ENCODE measurements at regions not wholly inside any gene's neighbourhood (a gene's known extent, or its start where the extent isn't known, plus 50 kb on each side); places are given as distances from the start of the nearest gene placed in this dataset.

DNA sequence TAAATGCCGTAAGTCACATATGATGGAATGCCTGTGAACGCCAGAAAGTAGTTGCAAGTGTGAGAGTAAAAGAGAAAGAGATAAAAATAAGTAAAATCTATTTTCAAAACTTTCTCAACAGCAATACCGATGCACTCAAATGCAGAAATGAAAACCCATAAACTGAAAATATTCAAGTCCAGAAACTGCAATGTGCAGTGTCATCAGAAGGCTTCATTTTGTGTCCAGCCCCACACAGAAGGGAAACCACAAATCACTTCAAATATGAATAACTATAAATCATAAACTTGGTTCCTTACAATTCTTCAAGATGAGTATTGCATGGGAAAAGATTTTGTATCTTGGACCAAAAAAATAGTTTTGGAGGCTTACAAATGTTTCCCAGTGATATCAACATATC is 375.2 kb upstream of the ANO5 start:
- no peak for DNase-seq (ENCODE audit: extremely low spot score, unreplicated experiment)
- TF ChIP-seq, protein P1, sequence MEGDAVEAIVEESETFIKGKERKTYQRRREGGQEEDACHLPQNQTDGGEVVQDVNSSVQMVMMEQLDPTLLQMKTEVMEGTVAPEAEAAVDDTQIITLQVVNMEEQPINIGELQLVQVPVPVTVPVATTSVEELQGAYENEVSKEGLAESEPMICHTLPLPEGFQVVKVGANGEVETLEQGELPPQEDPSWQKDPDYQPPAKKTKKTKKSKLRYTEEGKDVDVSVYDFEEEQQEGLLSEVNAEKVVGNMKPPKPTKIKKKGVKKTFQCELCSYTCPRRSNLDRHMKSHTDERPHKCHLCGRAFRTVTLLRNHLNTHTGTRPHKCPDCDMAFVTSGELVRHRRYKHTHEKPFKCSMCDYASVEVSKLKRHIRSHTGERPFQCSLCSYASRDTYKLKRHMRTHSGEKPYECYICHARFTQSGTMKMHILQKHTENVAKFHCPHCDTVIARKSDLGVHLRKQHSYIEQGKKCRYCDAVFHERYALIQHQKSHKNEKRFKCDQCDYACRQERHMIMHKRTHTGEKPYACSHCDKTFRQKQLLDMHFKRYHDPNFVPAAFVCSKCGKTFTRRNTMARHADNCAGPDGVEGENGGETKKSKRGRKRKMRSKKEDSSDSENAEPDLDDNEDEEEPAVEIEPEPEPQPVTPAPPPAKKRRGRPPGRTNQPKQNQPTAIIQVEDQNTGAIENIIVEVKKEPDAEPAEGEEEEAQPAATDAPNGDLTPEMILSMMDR (conservative IDR thresholded peaks at IDR 0.05), result no peak
- Mint-ChIP-seq H3K27me3 (no peaks in the 10 kb centered on the region), H3K9me3 (no peaks in the 10 kb centered on the region), H3K4me3 (no peak overlapping the region), H3K36me3 (no peaks in the 10 kb centered on the region), H3K27ac (no peak overlapping the region), H3K4me1 (ENCODE audit: unreplicated experiment) (no peaks in the 10 kb centered on the region)

DNA sequence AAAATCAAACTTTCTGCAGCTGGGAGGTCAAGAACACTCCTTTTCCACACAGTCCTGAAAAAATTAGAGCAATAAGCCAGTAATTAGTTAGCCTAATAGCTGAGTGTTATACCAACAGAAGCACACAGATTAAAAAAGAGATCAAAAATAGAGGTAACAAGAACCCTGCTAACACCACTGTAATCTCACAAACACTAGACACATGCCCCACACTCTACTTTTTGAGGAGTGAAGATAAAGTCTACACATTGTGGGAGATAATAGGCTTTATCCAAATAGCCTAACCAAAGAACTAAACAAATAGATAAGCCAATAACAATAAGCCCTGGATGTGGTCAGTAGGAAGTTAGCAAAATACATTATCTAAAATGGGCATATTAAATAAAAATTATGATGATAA is 372.7 kb upstream of the ANO5 start:
- Mint-ChIP-seq H3K9me3 (no peaks in the 10 kb centered on the region), H3K36me3 (no peaks in the 10 kb centered on the region), H3K27me3 (no peaks in the 10 kb centered on the region), H3K4me1 (ENCODE audit: unreplicated experiment) (no peaks in the 10 kb centered on the region), H3K4me3 (no peak overlapping the region), H3K27ac (no peak overlapping the region)
- no peak for DNase-seq (ENCODE audit: extremely low spot score, unreplicated experiment)
- TF ChIP-seq, protein P1 (conservative IDR thresholded peaks at IDR 0.05), result no peak

DNA sequence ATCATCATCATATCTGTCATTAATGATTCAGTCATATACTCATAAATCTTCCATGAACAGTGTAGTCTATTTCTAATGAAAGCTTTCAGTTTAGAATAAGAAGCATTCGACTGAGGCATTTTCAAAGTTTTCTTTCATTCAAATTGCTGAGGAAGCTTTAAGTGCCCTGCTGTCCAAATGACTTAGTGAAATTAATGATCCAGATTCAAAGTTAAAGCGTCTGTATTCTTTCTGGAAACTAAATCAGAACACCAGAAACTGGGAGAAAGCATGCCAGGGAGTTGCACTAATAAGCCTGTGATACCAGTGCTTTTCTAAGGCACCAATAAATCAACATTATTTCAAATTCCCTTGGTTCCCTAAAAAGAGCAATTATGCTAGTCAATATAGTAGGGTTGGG is 367.8 kb upstream of the ANO5 start:
- Mint-ChIP-seq H3K4me1 (ENCODE audit: unreplicated experiment) (no peaks in the 10 kb centered on the region), H3K36me3 (no peaks in the 10 kb centered on the region), H3K27ac (no peak overlapping the region), H3K9me3 (no peaks in the 10 kb centered on the region), H3K27me3 (no peaks in the 10 kb centered on the region), H3K4me3 (no peak overlapping the region)
- DNase-seq (ENCODE audit: extremely low spot score, unreplicated experiment), result no peak
- TF ChIP-seq, protein P1 (conservative IDR thresholded peaks at IDR 0.05), result no peak

DNA sequence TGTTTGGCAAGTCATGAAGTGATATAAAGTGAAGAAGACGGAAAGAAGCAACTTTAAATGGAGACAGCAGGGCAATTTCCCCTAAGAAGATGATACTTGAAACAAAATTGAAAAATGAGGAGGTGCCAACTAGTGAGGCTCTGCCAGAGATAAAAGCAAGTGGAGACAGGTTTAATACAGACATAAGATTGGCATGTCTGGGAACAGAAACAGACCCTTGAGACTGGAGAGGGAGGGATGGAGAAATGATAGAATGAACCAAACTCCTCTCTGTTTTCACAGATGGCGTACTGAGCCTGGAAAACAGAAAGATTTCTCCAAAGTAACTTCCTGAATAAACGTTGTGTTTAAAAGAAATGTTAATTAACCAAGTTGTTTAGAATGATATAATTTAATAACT is 354.5 kb upstream of the ANO5 start:
- Mint-ChIP-seq H3K27ac (no peak overlapping the region), H3K9me3 (no peaks in the 10 kb centered on the region), H3K36me3 (no peaks in the 10 kb centered on the region), H3K27me3 (no peaks in the 10 kb centered on the region), H3K4me3 (no peak overlapping the region), H3K4me1 (ENCODE audit: unreplicated experiment) (no peaks in the 10 kb centered on the region)
- TF ChIP-seq, protein P1 (conservative IDR thresholded peaks at IDR 0.05), result no peak
- no peak for DNase-seq (ENCODE audit: extremely low spot score, unreplicated experiment)

DNA sequence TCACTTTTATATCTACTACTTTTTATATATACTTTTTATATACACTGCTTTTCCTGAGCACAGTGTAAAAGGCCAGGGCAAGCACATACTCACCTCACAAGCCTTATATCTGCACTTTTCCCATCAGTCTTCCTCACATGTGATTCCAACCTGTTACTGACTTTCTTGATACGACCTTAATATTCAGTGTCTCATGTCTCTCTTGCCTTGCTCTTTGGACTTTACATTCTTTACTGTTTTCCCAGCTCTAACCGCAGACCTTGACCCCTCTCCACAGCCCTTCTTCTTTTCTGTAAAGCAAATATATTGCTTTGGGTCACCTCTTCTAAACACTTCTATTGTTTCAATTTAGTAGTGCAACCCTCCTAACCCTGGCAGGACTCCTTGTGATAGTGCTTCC is 353.1 kb upstream of the ANO5 start:
- DNase-seq (ENCODE audit: extremely low spot score, unreplicated experiment), result no peak
- no peak overlapping the region for H3K27ac Mint-ChIP-seq
- TF ChIP-seq, protein P1 (conservative IDR thresholded peaks at IDR 0.05), result no peak
- H3K9me3 Mint-ChIP-seq, result no peaks in the 10 kb centered on the region
- no peaks in the 10 kb centered on the region for H3K4me1 Mint-ChIP-seq (ENCODE audit: unreplicated experiment)
- H3K27me3 Mint-ChIP-seq, result no peaks in the 10 kb centered on the region
- H3K36me3 Mint-ChIP-seq, result no peaks in the 10 kb centered on the region
- no peak overlapping the region for H3K4me3 Mint-ChIP-seq

DNA sequence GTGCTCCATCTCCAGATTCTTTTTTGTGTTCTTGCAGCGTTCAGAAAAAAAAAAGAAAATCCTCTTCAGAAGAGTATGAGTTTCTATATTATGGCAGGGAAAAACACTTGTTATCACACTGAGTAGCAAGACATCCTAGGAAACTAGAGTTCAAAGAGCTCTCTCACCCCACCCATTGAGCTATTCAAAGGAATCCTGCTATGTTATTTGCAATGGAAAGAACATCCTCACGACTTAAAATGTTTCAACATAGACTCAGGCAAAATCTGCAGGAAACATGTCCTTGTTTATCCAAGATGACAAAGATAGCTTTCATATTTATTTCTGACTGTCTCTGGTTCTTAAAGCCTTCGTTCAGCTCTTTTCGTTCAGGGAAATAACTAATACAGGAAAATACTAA is 331.6 kb upstream of the ANO5 start:
- H3K27me3 Mint-ChIP-seq, result peaks cover 3% of the 10 kb centered on the region
- TF ChIP-seq, protein P1 (conservative IDR thresholded peaks at IDR 0.05), result no peak
- no peaks in the 10 kb centered on the region for H3K36me3 Mint-ChIP-seq
- peaks cover 8% of the 10 kb centered on the region for H3K4me1 Mint-ChIP-seq (ENCODE audit: unreplicated experiment)
- no peak overlapping the region for H3K27ac Mint-ChIP-seq
- no peak for DNase-seq (ENCODE audit: extremely low spot score, unreplicated experiment)
- no peak overlapping the region for H3K4me3 Mint-ChIP-seq
- H3K9me3 Mint-ChIP-seq, result no peaks in the 10 kb centered on the region
